ENCODE measurements at regions not wholly inside any gene's neighbourhood (a gene's known extent, or its start where the extent isn't known, plus 50 kb on each side); places are given as distances from the start of the nearest gene placed in this dataset.
A peak's percentile ranks its signal among the peaks of the same experiment; 100 is the strongest.

DNA sequence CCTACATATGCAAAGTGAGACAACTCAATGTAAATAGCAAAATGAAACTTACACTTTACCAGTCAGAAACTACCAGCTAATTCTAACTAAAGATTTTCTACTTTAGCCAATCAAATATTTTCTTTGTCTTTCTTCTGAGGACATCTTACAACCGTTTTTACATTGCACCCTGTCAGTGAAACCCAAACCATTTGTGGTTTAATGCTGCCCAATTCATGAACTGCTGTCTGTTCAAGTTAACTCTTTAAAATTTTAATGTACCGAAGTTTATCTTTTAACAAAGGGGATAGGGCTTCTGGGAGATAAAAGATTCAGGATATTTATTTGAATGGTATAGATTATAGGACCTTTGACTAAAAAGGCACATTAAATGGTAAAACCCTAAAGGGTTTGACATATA lies 121.3 kb upstream of the HDDC2 start:
- H3K36me3 ChIP-seq (ENCODE audit: insufficient read depth, low read length) = no peaks in the 10 kb centered on the region
- H3F3A ChIP-seq (ENCODE audit: low read depth) = no peaks in the 10 kb centered on the region
- TF ChIP-seq, protein P1, sequence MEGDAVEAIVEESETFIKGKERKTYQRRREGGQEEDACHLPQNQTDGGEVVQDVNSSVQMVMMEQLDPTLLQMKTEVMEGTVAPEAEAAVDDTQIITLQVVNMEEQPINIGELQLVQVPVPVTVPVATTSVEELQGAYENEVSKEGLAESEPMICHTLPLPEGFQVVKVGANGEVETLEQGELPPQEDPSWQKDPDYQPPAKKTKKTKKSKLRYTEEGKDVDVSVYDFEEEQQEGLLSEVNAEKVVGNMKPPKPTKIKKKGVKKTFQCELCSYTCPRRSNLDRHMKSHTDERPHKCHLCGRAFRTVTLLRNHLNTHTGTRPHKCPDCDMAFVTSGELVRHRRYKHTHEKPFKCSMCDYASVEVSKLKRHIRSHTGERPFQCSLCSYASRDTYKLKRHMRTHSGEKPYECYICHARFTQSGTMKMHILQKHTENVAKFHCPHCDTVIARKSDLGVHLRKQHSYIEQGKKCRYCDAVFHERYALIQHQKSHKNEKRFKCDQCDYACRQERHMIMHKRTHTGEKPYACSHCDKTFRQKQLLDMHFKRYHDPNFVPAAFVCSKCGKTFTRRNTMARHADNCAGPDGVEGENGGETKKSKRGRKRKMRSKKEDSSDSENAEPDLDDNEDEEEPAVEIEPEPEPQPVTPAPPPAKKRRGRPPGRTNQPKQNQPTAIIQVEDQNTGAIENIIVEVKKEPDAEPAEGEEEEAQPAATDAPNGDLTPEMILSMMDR (conservative IDR thresholded peaks at IDR 0.05; ENCODE audit: low read length) = no peak
- TF ChIP-seq EZH2phosphoT487 (IDR thresholded peaks at IDR 0.05; ENCODE audit: borderline replicate concordance) = no peak
- no peaks in the 10 kb centered on the region for H3K9me3 ChIP-seq (ENCODE audit: insufficient read depth, low read depth, low read length)
- no peak overlapping the region for H2AFZ ChIP-seq (ENCODE audit: low read length)
- H3K4me2 ChIP-seq (ENCODE audit: low read depth, low read length, poor library complexity, severe bottlenecking) = no peak overlapping the region
- peaks cover 4% of the 10 kb centered on the region for H3K4me1 ChIP-seq (ENCODE audit: insufficient read depth, low read length, poor library complexity, severe bottlenecking)
- H3K27me3 ChIP-seq (ENCODE audit: insufficient read depth, low read length, poor library complexity, severe bottlenecking) = no peaks in the 10 kb centered on the region
- H3K4me3 ChIP-seq (ENCODE audit: low read length, poor library complexity, severe bottlenecking) = no peak overlapping the region
- no peaks in the 10 kb centered on the region for H4K20me1 ChIP-seq (ENCODE audit: insufficient read depth, low read length, poor library complexity, severe bottlenecking)
- H3K79me2 ChIP-seq (ENCODE audit: insufficient read depth, low read length) = no peaks in the 10 kb centered on the region
- H3K9ac ChIP-seq (ENCODE audit: low read depth, low read length, poor library complexity, severe bottlenecking) = no peak overlapping the region
- H3K9me2 ChIP-seq (replicated peaks; ENCODE audit: low read depth, low read length) = no peaks in the 10 kb centered on the region

DNA sequence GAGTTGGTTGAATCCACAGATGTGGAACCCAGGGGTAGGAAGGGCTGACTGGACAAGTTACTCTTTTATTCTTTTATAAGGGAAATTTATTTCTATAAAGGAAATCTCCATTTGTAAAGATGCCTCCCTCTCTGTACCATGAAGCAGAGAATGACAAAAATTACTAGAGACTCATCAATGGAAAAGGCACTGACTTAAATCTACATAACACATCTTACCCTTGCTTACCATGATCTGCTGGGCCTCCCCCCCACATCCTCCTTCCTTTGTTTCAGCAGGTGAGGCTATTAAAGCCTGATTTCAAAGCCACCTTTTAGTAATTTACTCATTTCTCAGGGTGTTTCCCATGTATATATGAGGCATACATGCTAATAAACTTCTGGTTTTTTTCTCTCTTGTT lies 130.2 kb upstream of the HDDC2 start:
- Histone ChIP-seq H3K4me3 (ENCODE audit: low read length, poor library complexity, severe bottlenecking) (no peak overlapping the region), H3K9ac (ENCODE audit: low read depth, low read length, poor library complexity, severe bottlenecking) (no peak overlapping the region), H2AFZ (ENCODE audit: low read length) (no peak overlapping the region)

GRCh38 chr6:125432963-125433362 lies 131.2 kb upstream of the HDDC2 start:
- Histone ChIP-seq H3K4me2 (ENCODE audit: low read depth, low read length, poor library complexity, severe bottlenecking) (no peak overlapping the region), H3K36me3 (ENCODE audit: insufficient read depth, low read length) (no peaks in the 10 kb centered on the region), H3K9me2 (replicated peaks; ENCODE audit: low read depth, low read length) (no peaks in the 10 kb centered on the region), H3K79me2 (ENCODE audit: insufficient read depth, low read length) (no peaks in the 10 kb centered on the region), H3K4me1 (ENCODE audit: insufficient read depth, low read length, poor library complexity, severe bottlenecking) (peaks cover 38% of the 10 kb centered on the region), H3K27me3 (ENCODE audit: insufficient read depth, low read length, poor library complexity, severe bottlenecking) (no peaks in the 10 kb centered on the region), H3K9ac (ENCODE audit: low read depth, low read length, poor library complexity, severe bottlenecking) (no peak overlapping the region), H3K9me3 (ENCODE audit: insufficient read depth, low read depth, low read length) (no peaks in the 10 kb centered on the region), H2AFZ (ENCODE audit: low read length) (peak overlapping the region; percentile 51; the same call in 1 of the 2 replicates), H4K20me1 (ENCODE audit: insufficient read depth, low read length, poor library complexity, severe bottlenecking) (no peaks in the 10 kb centered on the region), H3K4me3 (ENCODE audit: low read length, poor library complexity, severe bottlenecking) (no peak overlapping the region), H3F3A (ENCODE audit: low read depth) (peaks cover 7% of the 10 kb centered on the region; the same call in 1 of the 2 replicates)
- TF ChIP-seq EZH2phosphoT487 (IDR thresholded peaks at IDR 0.05; ENCODE audit: borderline replicate concordance) = no peak
- TF ChIP-seq, protein P1 (conservative IDR thresholded peaks at IDR 0.05; ENCODE audit: low read length) = no peak

More for the DNA sequence above, 130.2 kb upstream of the HDDC2 start:
- Histone ChIP-seq H3K9me2 (replicated peaks; ENCODE audit: low read depth, low read length) (no peaks in the 10 kb centered on the region), H3K79me2 (ENCODE audit: insufficient read depth, low read length) (no peaks in the 10 kb centered on the region), H3K36me3 (ENCODE audit: insufficient read depth, low read length) (no peaks in the 10 kb centered on the region), H3K4me1 (ENCODE audit: insufficient read depth, low read length, poor library complexity, severe bottlenecking) (peaks cover 38% of the 10 kb centered on the region), H3K27me3 (ENCODE audit: insufficient read depth, low read length, poor library complexity, severe bottlenecking) (no peaks in the 10 kb centered on the region), H4K20me1 (ENCODE audit: insufficient read depth, low read length, poor library complexity, severe bottlenecking) (no peaks in the 10 kb centered on the region), H3K9me3 (ENCODE audit: insufficient read depth, low read depth, low read length) (no peaks in the 10 kb centered on the region), H3F3A (ENCODE audit: low read depth) (peaks cover 7% of the 10 kb centered on the region; the same call in 1 of the 2 replicates), H3K4me2 (ENCODE audit: low read depth, low read length, poor library complexity, severe bottlenecking) (no peak overlapping the region)
- TF ChIP-seq EZH2phosphoT487 (IDR thresholded peaks at IDR 0.05; ENCODE audit: borderline replicate concordance) = no peak
- TF ChIP-seq, protein P1 (conservative IDR thresholded peaks at IDR 0.05; ENCODE audit: low read length) = no peak

Measured in Loucy (cell line).